Naive thymus-derived CD4-positive, alpha-beta T cell (primary cell): ENCODE measurements at regions not wholly inside any gene's neighbourhood (a gene's known extent, or its start where the extent isn't known, plus 50 kb on each side); places are given as distances from the start of the nearest gene placed in this dataset.

ENCODE experiments used
- ATAC-seq: fragments of 150-1000 bp; cut with Tn5 transposase; 2 replicates; pipeline ENCODE4 v1.10.0; 2021; ENCODE audit warnings: mild to moderate bottlenecking, moderate library complexity
- CTCF ChIA-PET: fragments of 350-600 bp; sonication (Branson Sonifier 250); formaldehyde crosslinking; loops from one replicate; lab custom pipeline; 2021; ENCODE audit warnings: antibody characterized with exemption; lab: Charles Lee
- POLR2A ChIA-PET: fragments of 350-600 bp; sonication (Branson Sonifier 250); formaldehyde crosslinking; loops from one replicate; lab custom pipeline; 2021; ENCODE audit warnings: antibody characterized with exemption, inconsistent platforms; lab: Charles Lee
- DNase-seq, 9 donors: peaks; one replicate each; pipeline versions ENCODE4 v3.0.0 to v3.0.0-alpha.2; 2020 to 2022; ENCODE audit warnings: mixed read lengths in 1 of 9
- H3K27ac ChIP-seq: one replicate; pipeline ENCODE4 v1.7.0; 2013; ENCODE audit warnings: mild to moderate bottlenecking, low read depth, low read length, moderate library complexity
- H3K27me3 ChIP-seq, 2 donors: one replicate each; pipeline ENCODE4 v1.7.0; 2013; ENCODE audit warnings: low read length in 2 of 2, mild to moderate bottlenecking in 2 of 2, moderate library complexity in 2 of 2; ENCODE audit not compliant: control insufficient read depth in 2 of 2, insufficient read depth in 2 of 2
- H3K36me3 ChIP-seq, 3 experiments: 1 replicate in 2 of 3; 2 replicates in 1 of 3; pipeline ENCODE4 v1.7.0; 2013; ENCODE audit warnings: low read length in 3 of 3, mild to moderate bottlenecking in 3 of 3, moderate library complexity in 1 of 3; ENCODE audit not compliant: insufficient read depth in 3 of 3, control insufficient read depth in 2 of 3
- H3K4me1 ChIP-seq, 2 donors: one replicate each; pipeline ENCODE4 v1.7.0; 2013; ENCODE audit warnings: low read length in 2 of 2, mild to moderate bottlenecking in 2 of 2, moderate library complexity in 1 of 2; ENCODE audit not compliant: control insufficient read depth in 2 of 2, insufficient read depth in 2 of 2
- H3K4me3 ChIP-seq: 2 replicates; pipeline ENCODE4 v1.7.0; 2013; ENCODE audit warnings: mild to moderate bottlenecking, low read length
- H3K9me3 ChIP-seq, 3 experiments: 1 replicate in 2 of 3; 2 replicates in 1 of 3; pipeline ENCODE4 v1.7.0; 2013; ENCODE audit warnings: low read length in 3 of 3; ENCODE audit not compliant: control insufficient read depth in 2 of 3
- H3K27ac Mint-ChIP-seq, 9 donors: one replicate each; pipeline ENCODE4 v1.8.0; 2020 to 2022; ENCODE audit warnings: mixed read lengths in 9 of 9, mild to moderate bottlenecking in 8 of 9, moderate library complexity in 5 of 9, inconsistent platforms in 2 of 9
- H3K27me3 Mint-ChIP-seq, 5 donors: one replicate each; pipeline ENCODE4 v1.8.0; 2021 to 2022; ENCODE audit warnings: mixed read lengths in 5 of 5, mild to moderate bottlenecking in 1 of 5
- H3K36me3 Mint-ChIP-seq, 5 donors: one replicate each; pipeline ENCODE4 v1.8.0; 2020 to 2022; ENCODE audit warnings: mixed read lengths in 5 of 5, mild to moderate bottlenecking in 3 of 5, inconsistent platforms in 1 of 5
- H3K4me1 Mint-ChIP-seq, 7 donors: one replicate each; pipeline ENCODE4 v1.8.0; 2020 to 2022; ENCODE audit warnings: mixed read lengths in 7 of 7, mild to moderate bottlenecking in 3 of 7, inconsistent platforms in 1 of 7
- H3K4me3 Mint-ChIP-seq, 10 donors: one replicate each; pipeline ENCODE4 v1.8.0; 2020 to 2022; ENCODE audit warnings: mild to moderate bottlenecking in 10 of 10, mixed read lengths in 10 of 10, moderate library complexity in 6 of 10, inconsistent platforms in 2 of 10
- H3K9me3 Mint-ChIP-seq, 11 donors: one replicate each; pipeline ENCODE4 v1.8.0; 2020 to 2022; ENCODE audit warnings: mixed read lengths in 11 of 11, mild to moderate bottlenecking in 4 of 11, inconsistent platforms in 1 of 11, moderate library complexity in 1 of 11
- intact Hi-C, 2 donors: fragments of 100-400 bp; cut with micrococcal nuclease; formaldehyde crosslinking; loops; one replicate each; pipeline ENCODE4 v1.15.1; 2023

DNA sequence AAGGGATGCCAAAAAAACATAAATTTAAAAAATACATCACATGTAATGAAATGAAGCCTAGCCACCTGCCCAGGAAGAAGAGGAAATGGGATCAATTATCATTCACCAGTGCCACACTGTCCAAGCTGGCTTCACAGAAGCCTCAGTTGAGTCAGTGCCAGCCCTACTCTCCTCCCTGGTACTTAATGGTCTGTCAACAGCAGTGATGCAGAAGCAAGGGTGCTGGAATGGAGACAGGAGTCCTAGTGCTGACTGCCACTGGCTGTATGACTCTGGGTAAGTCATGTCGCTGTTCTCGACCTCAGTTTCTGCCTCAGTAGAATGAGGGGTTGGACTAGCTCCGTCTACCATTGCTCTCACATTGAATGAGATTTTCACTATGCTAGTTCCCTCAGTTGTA, 78.5 kb upstream of the LARS2 start:
- ATAC-seq (no peak), DNase-seq (no peak)
- Histone ChIP-seq H3K27ac (no peak overlapping the region), H3K36me3 (no peaks in the 10 kb centered on the region), H3K4me1 (no peaks in the 10 kb centered on the region), H3K4me3 (no peak overlapping the region), H3K9me3 (no peaks in the 10 kb centered on the region), H3K27me3 (no peaks in the 10 kb centered on the region)
- ChIA-PET CTCF (no interaction called here), POLR2A (no interaction called here)
- H3K27ac Mint-ChIP-seq: no peak overlapping the region
- peaks cover 8 to 29% (median 15%) of the 10 kb centered on the region in 5 donors for H3K27me3 Mint-ChIP-seq
- peaks cover 0 to 4% (median 0%) of the 10 kb centered on the region in 11 donors for H3K9me3 Mint-ChIP-seq
- no peak overlapping the region for H3K4me3 Mint-ChIP-seq
- intact Hi-C loops: no loop called here
- peaks cover 0 to 2% (median 0%) of the 10 kb centered on the region in 7 donors for H3K4me1 Mint-ChIP-seq
- H3K36me3 Mint-ChIP-seq: peaks cover 0 to 3% (median 0%) of the 10 kb centered on the region in 5 donors

DNA sequence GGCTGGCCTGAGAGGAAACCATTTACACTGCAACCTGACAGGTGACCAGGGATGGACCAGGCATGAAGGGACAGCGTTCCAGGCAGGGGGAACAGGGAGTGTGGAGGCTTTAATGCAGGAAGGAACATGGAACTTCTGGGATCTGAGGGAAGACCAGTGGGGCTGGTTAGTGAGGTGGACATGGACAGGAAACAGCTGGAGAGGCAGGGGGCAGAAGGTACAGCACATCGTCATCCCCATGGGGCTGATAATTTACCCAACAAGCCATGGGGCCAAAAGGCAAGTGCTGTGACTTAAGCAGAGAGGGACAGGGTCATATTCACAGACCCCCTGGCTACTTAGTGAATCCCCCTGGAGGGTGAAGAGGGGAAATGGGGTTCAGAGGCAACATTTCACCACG, 77.0 kb upstream of the LARS2 start:
- Histone ChIP-seq H3K4me1 (no peaks in the 10 kb centered on the region), H3K27me3 (no peaks in the 10 kb centered on the region), H3K27ac (no peak overlapping the region), H3K9me3 (no peaks in the 10 kb centered on the region), H3K4me3 (no peak overlapping the region), H3K36me3 (no peaks in the 10 kb centered on the region)
- Mint-ChIP-seq H3K36me3 (peaks cover 0 to 3% (median 0%) of the 10 kb centered on the region in 5 donors), H3K27ac (peak overlapping the region in 1 of 9 donors; percentile 16), H3K4me1 (peaks cover 0 to 2% (median 0%) of the 10 kb centered on the region in 7 donors), H3K27me3 (peaks cover 8 to 29% (median 11%) of the 10 kb centered on the region in 5 donors), H3K9me3 (peaks cover 0 to 4% (median 0%) of the 10 kb centered on the region in 11 donors), H3K4me3 (no peak overlapping the region)
- ATAC-seq (no peak), DNase-seq (no peak)
- POLR2A ChIA-PET: no interaction called here
- CTCF ChIA-PET: no interaction called here
- intact Hi-C loops: no loop called here

DNA sequence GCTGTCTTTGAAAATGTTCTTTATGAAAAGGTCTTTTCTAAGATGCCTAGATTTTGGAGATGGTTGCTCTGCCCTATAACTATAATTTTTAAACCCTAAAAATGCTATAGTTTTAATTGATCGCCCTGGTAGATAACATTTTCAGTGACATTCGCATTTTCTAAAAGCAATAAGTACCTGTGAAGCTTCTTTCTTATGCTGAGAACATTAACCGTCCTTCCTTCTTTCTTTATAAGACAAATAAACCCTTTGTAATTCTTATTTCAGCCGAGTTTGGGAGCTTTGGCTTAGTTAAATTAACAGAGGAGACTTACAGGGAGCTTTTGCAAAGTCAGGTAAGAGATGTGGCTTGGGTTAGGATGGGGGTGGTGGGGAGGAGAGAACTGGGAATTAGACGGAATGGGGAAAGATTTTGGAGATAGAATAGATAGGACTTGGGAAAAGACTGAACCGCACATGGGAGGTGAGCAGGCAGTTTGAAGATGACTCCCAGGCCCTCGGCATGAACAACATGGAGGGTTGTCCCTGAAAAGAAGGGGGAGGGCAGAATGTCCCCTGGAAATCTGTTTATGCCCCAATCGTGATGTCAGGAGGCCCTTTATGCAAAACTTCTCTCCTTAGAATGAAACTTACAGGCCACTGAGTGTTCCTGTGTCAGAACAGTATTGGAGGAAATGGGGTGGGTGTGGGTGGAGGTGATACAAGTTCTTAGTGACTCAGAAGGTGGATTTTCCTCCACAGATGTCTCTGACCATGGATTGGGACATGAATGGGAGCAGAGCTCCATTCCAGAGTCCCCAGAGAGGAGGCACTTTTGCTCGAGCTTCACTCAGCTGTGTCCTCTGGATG, 76.2 kb upstream of the LARS2 start:
- no peak overlapping the region for H3K4me3 ChIP-seq
- Mint-ChIP-seq H3K27ac (no peak overlapping the region), H3K4me3 (no peak overlapping the region), H3K9me3 (peaks cover 0 to 2% (median 0%) of the 10 kb centered on the region in 11 donors), H3K36me3 (peaks cover 0 to 3% (median 0%) of the 10 kb centered on the region in 5 donors), H3K4me1 (peaks cover 0 to 2% (median 0%) of the 10 kb centered on the region in 7 donors), H3K27me3 (peaks cover 8 to 29% (median 11%) of the 10 kb centered on the region in 5 donors)
- intact Hi-C loops: no loop called here
- H3K36me3 ChIP-seq: no peaks in the 10 kb centered on the region
- no peaks in the 10 kb centered on the region for H3K9me3 ChIP-seq
- POLR2A ChIA-PET: no interaction called here
- H3K4me1 ChIP-seq: no peaks in the 10 kb centered on the region
- CTCF ChIA-PET: interaction anchor here (0.6 kb wide), 1 partner anchor 9 kb away, joined by 3 read pairs; no protein-coding TSS in a partner anchor
- H3K27ac ChIP-seq: no peak overlapping the region
- no peaks in the 10 kb centered on the region for H3K27me3 ChIP-seq
- DNase-seq: no peak
- no peak for ATAC-seq

DNA sequence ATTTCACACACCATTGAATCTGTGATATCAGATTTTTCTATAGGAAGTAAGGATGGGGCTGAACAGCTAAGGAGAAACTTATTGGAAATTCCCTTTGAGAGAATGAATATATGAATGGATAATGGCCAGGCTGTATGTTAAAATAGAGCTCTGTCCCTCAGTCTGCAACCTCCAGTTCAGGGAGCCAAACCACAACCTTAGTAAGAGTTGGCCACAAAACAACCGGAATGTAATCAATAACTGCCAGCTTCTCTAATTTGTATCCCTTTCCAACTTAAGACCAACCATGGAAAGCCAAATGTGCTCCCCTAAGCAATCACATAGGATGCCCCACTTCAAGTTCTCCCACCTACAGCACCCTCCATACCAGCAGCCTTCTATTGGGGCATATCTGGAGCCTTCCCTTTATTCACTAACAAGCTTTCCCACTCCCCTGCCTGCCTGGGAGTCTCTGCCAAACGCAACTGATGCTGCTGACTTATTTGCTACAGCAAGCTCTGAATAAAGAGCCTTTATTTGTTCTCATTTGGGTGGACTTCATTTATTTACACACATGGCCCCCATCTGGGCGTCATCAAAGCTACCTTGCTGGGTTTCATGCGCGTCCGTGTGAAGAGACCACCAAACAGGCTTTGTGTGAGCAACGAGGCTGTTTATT, 75.4 kb upstream of the LARS2 start:
- Histone ChIP-seq H3K4me1 (no peaks in the 10 kb centered on the region), H3K27ac (no peak overlapping the region), H3K36me3 (no peaks in the 10 kb centered on the region), H3K4me3 (no peak overlapping the region), H3K9me3 (no peaks in the 10 kb centered on the region), H3K27me3 (no peaks in the 10 kb centered on the region)
- peaks cover 0 to 1% (median 0%) of the 10 kb centered on the region in 11 donors for H3K9me3 Mint-ChIP-seq
- H3K4me1 Mint-ChIP-seq: peaks cover 0 to 2% (median 0%) of the 10 kb centered on the region in 7 donors
- H3K4me3 Mint-ChIP-seq: no peak overlapping the region
- POLR2A ChIA-PET: no interaction called here
- ATAC-seq: no peak
- CTCF ChIA-PET: interaction anchor here (0.6 kb wide), 2 partner anchors 10 to 19 kb away, joined by 3 to 4 read pairs; no protein-coding TSS in a partner anchor
- DNase-seq: no peak
- H3K36me3 Mint-ChIP-seq: peaks cover 0 to 3% (median 0%) of the 10 kb centered on the region in 5 donors
- peaks cover 8 to 26% (median 11%) of the 10 kb centered on the region in 5 donors for H3K27me3 Mint-ChIP-seq
- intact Hi-C loops: no loop called here
- no peak overlapping the region for H3K27ac Mint-ChIP-seq

DNA sequence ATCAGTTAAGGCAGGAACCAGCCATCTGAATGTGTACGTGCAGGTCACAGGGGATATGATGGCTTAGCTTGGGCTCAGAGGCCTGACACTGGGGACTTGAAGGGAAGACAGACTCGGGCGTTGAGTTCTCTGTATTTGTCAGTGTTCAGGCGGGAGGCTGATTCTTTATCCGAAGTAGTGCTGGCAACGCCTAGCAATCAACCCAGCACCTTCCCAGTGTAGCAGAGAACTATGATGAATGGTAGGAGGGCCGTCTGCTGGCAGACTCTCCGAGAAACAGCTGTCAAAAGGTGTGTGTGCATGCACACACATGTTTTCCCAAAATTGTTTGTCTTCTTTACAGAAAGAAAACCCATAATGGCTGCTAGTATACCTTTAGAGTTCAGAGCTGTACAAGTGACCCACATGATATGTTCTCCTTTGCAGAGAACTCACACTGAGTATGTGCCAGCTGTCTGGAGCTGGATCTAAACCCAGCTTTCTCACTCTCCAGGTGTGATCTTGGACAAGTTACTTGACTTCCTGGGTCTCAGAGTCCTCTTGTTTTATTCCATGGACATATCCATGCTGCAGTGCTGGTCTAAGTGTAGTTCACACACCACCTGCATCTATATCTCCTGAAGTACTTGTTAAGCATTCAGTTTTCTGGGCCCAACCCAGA, 74.5 kb upstream of the LARS2 start:
- peaks cover 0 to 2% (median 0%) of the 10 kb centered on the region in 7 donors for H3K4me1 Mint-ChIP-seq
- H3K4me3 ChIP-seq: no peak overlapping the region
- peaks cover 8 to 26% (median 11%) of the 10 kb centered on the region in 5 donors for H3K27me3 Mint-ChIP-seq
- no peak overlapping the region for H3K27ac ChIP-seq
- H3K4me3 Mint-ChIP-seq: no peak overlapping the region
- no peaks in the 10 kb centered on the region for H3K4me1 ChIP-seq
- no peak for DNase-seq
- H3K9me3 Mint-ChIP-seq: peaks cover 0 to 1% (median 0%) of the 10 kb centered on the region in 11 donors
- intact Hi-C loops: no loop called here
- peaks cover 0 to 3% (median 0%) of the 10 kb centered on the region in 5 donors for H3K36me3 Mint-ChIP-seq
- ChIA-PET CTCF (no interaction called here), POLR2A (no interaction called here)
- ATAC-seq: no peak
- H3K27me3 ChIP-seq: no peaks in the 10 kb centered on the region
- H3K36me3 ChIP-seq: no peaks in the 10 kb centered on the region
- H3K27ac Mint-ChIP-seq: no peak overlapping the region
- no peaks in the 10 kb centered on the region for H3K9me3 ChIP-seq

DNA sequence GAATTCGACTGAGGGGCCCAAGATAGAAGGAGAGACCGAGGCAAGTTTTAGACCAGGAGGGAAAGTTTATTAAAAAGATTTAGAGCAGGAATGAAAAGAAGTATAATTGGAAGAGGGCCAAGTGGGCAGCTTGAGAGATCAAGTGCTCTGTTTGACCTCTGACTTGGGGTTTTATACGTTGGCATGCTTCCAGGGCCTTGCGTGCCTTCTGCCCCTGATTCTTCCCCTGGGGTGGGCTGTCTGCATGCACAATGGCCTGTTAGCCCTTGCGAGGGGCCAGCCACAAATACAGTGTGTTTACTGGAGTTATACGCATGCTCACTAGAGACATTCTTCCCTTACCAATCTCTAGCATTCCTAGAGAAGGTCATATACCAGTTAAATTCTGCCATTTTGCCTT, 70.7 kb upstream of the LARS2 start:
- Mint-ChIP-seq H3K4me1 (peaks cover 0 to 6% (median 4%) of the 10 kb centered on the region in 7 donors), H3K4me3 (no peak overlapping the region), H3K27ac (no peak overlapping the region), H3K36me3 (peaks cover 0 to 3% (median 0%) of the 10 kb centered on the region in 5 donors), H3K9me3 (peaks cover 0 to 1% (median 0%) of the 10 kb centered on the region in 11 donors), H3K27me3 (peaks cover 0 to 18% (median 0%) of the 10 kb centered on the region in 5 donors)
- H3K27ac ChIP-seq: no peak overlapping the region
- ATAC-seq: no peak
- H3K4me1 ChIP-seq: no peaks in the 10 kb centered on the region
- no peaks in the 10 kb centered on the region for H3K9me3 ChIP-seq
- DNase-seq: no peak
- H3K27me3 ChIP-seq: no peaks in the 10 kb centered on the region
- no peak overlapping the region for H3K4me3 ChIP-seq
- ChIA-PET POLR2A (no interaction called here), CTCF (no interaction called here)
- intact Hi-C loops: no loop called here
- no peaks in the 10 kb centered on the region for H3K36me3 ChIP-seq
